T-cell (primary cell): ENCODE measurements at regions not wholly inside any gene's neighbourhood (a gene's known extent, or its start where the extent isn't known, plus 50 kb on each side); places are given as distances from the start of the nearest gene placed in this dataset.

Source experiments
- ATAC-seq, 4 experiments: fragments of 200-7000 bp in 3 of 4; fragments of 150-1000 bp in 1 of 4; cut with Tn5 transposase; replicated peaks in 1 of 4; 1 replicate in 3 of 4; 2 replicates in 1 of 4; pipeline ENCODE4 v1.10.0; 2021; ENCODE audit warnings: moderate library complexity in 3 of 4, mild to moderate bottlenecking in 2 of 4, moderate number of reproducible peaks in 1 of 4
- CTCF ChIA-PET, 2 donors: fragments of 300-600 bp; sonication (Branson Sonifier 250); formaldehyde crosslinking; loops; one replicate each; lab custom pipeline; 2022; ENCODE audit warnings: antibody characterized with exemption in 2 of 2; lab: Charles Lee
- POLR2A ChIA-PET, 2 donors: fragments of 300-600 bp; sonication (Branson Sonifier 250); formaldehyde crosslinking; loops; one replicate each; lab custom pipeline; 2022; ENCODE audit warnings: antibody characterized with exemption in 2 of 2; lab: Charles Lee
- DNase-seq, 35 experiments: peaks; one replicate each; pipeline versions ENCODE4 v3.0.0 to v3.0.0-alpha.2; 2013 to 2023
- H3K27ac ChIP-seq: one replicate; pipeline ENCODE4 v1.5.1; 2013; ENCODE audit warnings: low read length
- H3K27me3 ChIP-seq, 2 experiments: replicated peaks in 1 of 2; 1 replicate in 1 of 2; 2 replicates in 1 of 2; pipeline versions ENCODE4 v1.6.1 to v1.7.0; 2013; ENCODE audit warnings: low read length in 1 of 2, mixed read lengths in 1 of 2; ENCODE audit not compliant: control insufficient read depth in 2 of 2, insufficient read depth in 2 of 2; ENCODE audit errors: extremely low read depth in 1 of 2
- H3K36me3 ChIP-seq, 2 donors: 1 replicate in 1 of 2; 2 replicates in 1 of 2; pipeline versions ENCODE4 v1.6.1 to v1.7.0; 2013; ENCODE audit warnings: low read length in 1 of 2; ENCODE audit not compliant: control insufficient read depth in 2 of 2, insufficient read depth in 1 of 2; ENCODE audit errors: extremely low read depth in 1 of 2
- H3K4me1 ChIP-seq, 2 experiments: 1 replicate in 1 of 2; 2 replicates in 1 of 2; pipeline versions ENCODE4 v1.6.1 to v1.7.0; 2013; ENCODE audit warnings: low read length in 2 of 2, mixed read lengths in 1 of 2; ENCODE audit not compliant: insufficient read depth in 2 of 2, control insufficient read depth in 1 of 2; ENCODE audit errors: extremely low read depth in 1 of 2
- H3K4me3 ChIP-seq, 2 donors: 1 replicate in 1 of 2; 2 replicates in 1 of 2; pipeline versions ENCODE4 v1.5.1 to v1.7.0; 2013; ENCODE audit warnings: mild to moderate bottlenecking in 2 of 2, low read length in 1 of 2, moderate library complexity in 1 of 2; ENCODE audit not compliant: control insufficient read depth in 1 of 2; ENCODE audit errors: extremely low read depth in 1 of 2
- H3K9me3 ChIP-seq: 2 replicates; pipeline ENCODE4 v1.7.0; 2013
- H3K27ac Mint-ChIP-seq, 2 donors: one replicate each; pipeline ENCODE4 v1.8.0; 2020 to 2021; ENCODE audit warnings: mild to moderate bottlenecking in 2 of 2, mixed read lengths in 2 of 2
- H3K27me3 Mint-ChIP-seq, 2 donors: one replicate each; pipeline ENCODE4 v1.8.0; 2021 to 2022; ENCODE audit warnings: mixed read lengths in 2 of 2
- H3K36me3 Mint-ChIP-seq: one replicate; pipeline ENCODE4 v1.8.0; 2021; ENCODE audit warnings: mixed read lengths
- H3K4me1 Mint-ChIP-seq, 3 donors: one replicate each; pipeline ENCODE4 v1.8.0; 2020 to 2022; ENCODE audit warnings: mixed read lengths in 3 of 3, mild to moderate bottlenecking in 1 of 3
- H3K4me3 Mint-ChIP-seq, 3 donors: one replicate each; pipeline ENCODE4 v1.8.0; 2020 to 2022; ENCODE audit warnings: mild to moderate bottlenecking in 3 of 3, mixed read lengths in 3 of 3, moderate library complexity in 3 of 3
- H3K9me3 Mint-ChIP-seq, 3 donors: one replicate each; pipeline ENCODE4 v1.8.0; 2020 to 2022; ENCODE audit warnings: mixed read lengths in 3 of 3
- WGBS: methylation state at CpG from one replicate; pipeline ENCODE4 v1.1.5; 2013; ENCODE audit warnings: missing lambda C conversion rate; ENCODE audit not compliant: insufficient coverage; 5-methylcytosine and 5-hydroxymethylcytosine counted together

DNA sequence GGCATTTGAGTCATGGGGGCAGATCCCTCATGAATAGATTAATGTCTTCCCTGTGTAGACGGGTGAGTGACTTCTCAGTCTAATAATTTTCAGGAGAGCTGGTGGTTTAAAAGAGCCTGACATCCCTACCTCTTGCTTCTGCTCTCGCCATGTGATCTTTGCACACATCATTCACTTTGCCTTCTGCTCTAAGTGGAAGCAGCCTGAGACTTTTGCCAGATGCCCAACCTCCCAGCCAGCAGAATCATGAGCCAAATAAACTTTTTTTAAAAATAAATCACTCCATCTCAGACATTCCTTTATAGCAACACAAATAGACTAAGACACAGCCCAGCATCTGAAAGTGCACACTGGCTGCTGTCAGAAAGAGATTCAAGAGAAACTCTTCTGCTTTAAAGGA is 155.2 kb downstream of the ZNF365 start:
- CTCF ChIA-PET, result no interaction called here
- peaks cover 42 to 46% (median 42%) of the 10 kb centered on the region in 3 donors for H3K4me1 Mint-ChIP-seq
- H3K9me3 Mint-ChIP-seq, result peaks cover 5 to 8% (median 7%) of the 10 kb centered on the region in 3 donors
- Histone ChIP-seq H3K27ac (no peak overlapping the region), H3K9me3 (no peaks in the 10 kb centered on the region), H3K36me3 (no peaks in the 10 kb centered on the region), H3K4me3 (no peak overlapping the region), H3K4me1 (peaks cover 22 to 35% of the 10 kb centered on the region in 2 experiments), H3K27me3 (no peaks in the 10 kb centered on the region)
- no peak overlapping the region for H3K27ac Mint-ChIP-seq
- H3K27me3 Mint-ChIP-seq, result peaks cover 0 to 2% of the 10 kb centered on the region in 2 donors
- peak overlapping the region in 1 of 3 donors; percentile 8 for H3K4me3 Mint-ChIP-seq
- peaks cover 6% of the 10 kb centered on the region for H3K36me3 Mint-ChIP-seq
- POLR2A ChIA-PET, result interaction anchor here (0.6 to 0.7 kb wide), 2 partner anchors 11 to 946 kb away, joined by 3 to 5 read pairs; no protein-coding TSS in a partner anchor
- WGBS, result 100% methylated on average over 2 of the region's 2 CpGs
- DNase-seq, result no peak
- no peak for ATAC-seq

DNA sequence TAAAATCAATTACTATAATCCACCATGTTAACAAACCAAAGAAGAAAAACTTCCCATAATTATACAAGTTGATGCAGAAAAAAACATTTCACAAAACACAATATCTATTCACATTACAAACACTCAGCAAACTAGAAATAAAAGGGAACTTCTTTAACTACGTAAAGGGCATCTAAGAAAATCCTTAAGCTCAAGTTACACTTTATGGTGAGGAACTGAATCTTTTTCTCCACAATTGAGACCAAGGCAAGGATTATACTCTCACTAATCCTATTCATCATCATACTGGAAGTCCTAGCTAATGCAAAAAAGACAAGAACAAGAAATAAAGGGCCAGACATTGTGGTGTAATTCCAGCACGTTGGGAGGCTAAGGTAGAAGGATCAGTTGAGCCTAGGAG is 159.9 kb downstream of the ZNF365 start:
- POLR2A ChIA-PET, result interaction anchor here (0.6 to 0.7 kb wide), 3 partner anchors 50 to 696 kb away, joined by 3 to 5 read pairs (median 5); no protein-coding TSS in a partner anchor
- Histone ChIP-seq H3K36me3 (no peaks in the 10 kb centered on the region), H3K9me3 (no peaks in the 10 kb centered on the region), H3K4me1 (peaks cover 6 to 10% of the 10 kb centered on the region in 2 experiments), H3K4me3 (no peak overlapping the region), H3K27ac (no peak overlapping the region), H3K27me3 (no peaks in the 10 kb centered on the region)
- no peak overlapping the region for H3K27ac Mint-ChIP-seq
- H3K4me1 Mint-ChIP-seq, result peaks cover 12 to 16% (median 12%) of the 10 kb centered on the region in 3 donors
- DNase-seq (no peak), ATAC-seq (no peak)
- peaks cover 0 to 2% of the 10 kb centered on the region in 2 donors for H3K27me3 Mint-ChIP-seq
- CTCF ChIA-PET, result no interaction called here
- no CpG with 5 or more reads among the region's 2 CpGs for WGBS
- no peak overlapping the region for H3K4me3 Mint-ChIP-seq
- peaks cover 0 to 5% (median 0%) of the 10 kb centered on the region in 3 donors for H3K9me3 Mint-ChIP-seq
- H3K36me3 Mint-ChIP-seq, result peaks cover 2% of the 10 kb centered on the region

DNA sequence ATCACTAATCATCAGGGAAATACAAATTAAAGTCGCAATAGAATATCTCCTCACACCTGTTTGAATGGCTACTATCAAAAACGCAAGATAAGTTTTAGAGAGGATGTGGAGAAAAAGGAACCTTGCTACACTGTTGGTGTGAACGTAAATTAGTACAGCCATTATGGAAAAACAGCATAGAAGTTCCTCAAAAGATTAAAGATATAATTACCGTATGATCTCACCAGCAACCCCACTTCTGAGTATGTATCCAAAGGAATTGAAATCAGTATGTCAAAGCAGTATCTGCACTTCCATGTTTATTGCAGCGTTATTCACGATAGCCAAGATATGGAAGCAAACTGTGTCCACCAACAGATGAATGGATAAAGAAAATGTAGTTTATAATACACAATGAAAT is 164.4 kb downstream of the ZNF365 start:
- H3K4me3 Mint-ChIP-seq, result no peak overlapping the region
- Histone ChIP-seq H3K4me1 (no peaks in the 10 kb centered on the region), H3K27me3 (no peaks in the 10 kb centered on the region), H3K4me3 (no peak overlapping the region), H3K36me3 (no peaks in the 10 kb centered on the region), H3K9me3 (no peaks in the 10 kb centered on the region), H3K27ac (no peak overlapping the region)
- ChIA-PET POLR2A (no interaction called here), CTCF (interaction anchor here in 1 of 2 donors (0.5 kb wide), 1 partner anchor 280 kb away, joined by 5 read pairs; no protein-coding TSS in a partner anchor)
- no peak for ATAC-seq
- no peak for DNase-seq
- no peaks in the 10 kb centered on the region for H3K27me3 Mint-ChIP-seq
- H3K36me3 Mint-ChIP-seq, result peaks cover 2% of the 10 kb centered on the region
- WGBS, result no CpG with 5 or more reads among the region's 6 CpGs
- H3K27ac Mint-ChIP-seq, result no peak overlapping the region
- peaks cover 0 to 5% (median 0%) of the 10 kb centered on the region in 3 donors for H3K9me3 Mint-ChIP-seq
- peaks cover 0 to 2% (median 0%) of the 10 kb centered on the region in 3 donors for H3K4me1 Mint-ChIP-seq

DNA sequence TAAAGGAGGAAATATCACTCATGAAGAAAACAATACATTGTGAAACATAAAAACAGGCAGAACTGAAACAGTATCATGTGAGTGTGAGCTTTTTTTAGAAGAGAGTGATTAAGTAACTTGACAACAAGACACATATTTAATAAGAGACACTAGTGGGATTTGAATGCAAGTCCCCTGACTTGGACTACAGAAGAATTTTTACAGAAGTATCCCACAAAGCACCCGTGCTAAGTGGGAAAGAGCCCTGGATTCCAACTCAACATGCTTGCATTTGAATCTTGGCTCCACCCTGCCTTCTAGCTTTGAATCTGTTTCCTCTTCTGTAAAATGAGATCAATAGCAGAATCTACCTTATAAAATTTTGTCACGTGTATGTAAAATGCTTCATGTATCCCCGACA is 166.2 kb downstream of the ZNF365 start:
- H3K9me3 Mint-ChIP-seq, result peaks cover 0 to under 1% (median 0%) of the 10 kb centered on the region in 3 donors
- no peaks in the 10 kb centered on the region for H3K36me3 ChIP-seq
- H3K27ac ChIP-seq, result no peak overlapping the region
- no peaks in the 10 kb centered on the region for H3K9me3 ChIP-seq
- ChIA-PET POLR2A (interaction anchor here in 1 of 2 donors (0.5 kb wide), 1 partner anchor 11 kb away, joined by 3 read pairs; no protein-coding TSS in a partner anchor), CTCF (interaction anchor here in 1 of 2 donors (0.6 kb wide), 1 partner anchor 267 kb away, joined by 3 read pairs; no protein-coding TSS in a partner anchor)
- no peak overlapping the region for H3K4me3 Mint-ChIP-seq
- no peaks in the 10 kb centered on the region for H3K27me3 Mint-ChIP-seq
- H3K4me1 Mint-ChIP-seq, result peaks cover 0 to 2% (median 0%) of the 10 kb centered on the region in 3 donors
- no peak overlapping the region for H3K4me3 ChIP-seq
- H3K4me1 ChIP-seq, result no peaks in the 10 kb centered on the region
- WGBS, result 83% methylated on average over 1 of the region's 3 CpGs
- peaks cover 1% of the 10 kb centered on the region for H3K36me3 Mint-ChIP-seq
- no peak for ATAC-seq
- DNase-seq, result no peak
- no peaks in the 10 kb centered on the region for H3K27me3 ChIP-seq
- no peak overlapping the region for H3K27ac Mint-ChIP-seq

DNA sequence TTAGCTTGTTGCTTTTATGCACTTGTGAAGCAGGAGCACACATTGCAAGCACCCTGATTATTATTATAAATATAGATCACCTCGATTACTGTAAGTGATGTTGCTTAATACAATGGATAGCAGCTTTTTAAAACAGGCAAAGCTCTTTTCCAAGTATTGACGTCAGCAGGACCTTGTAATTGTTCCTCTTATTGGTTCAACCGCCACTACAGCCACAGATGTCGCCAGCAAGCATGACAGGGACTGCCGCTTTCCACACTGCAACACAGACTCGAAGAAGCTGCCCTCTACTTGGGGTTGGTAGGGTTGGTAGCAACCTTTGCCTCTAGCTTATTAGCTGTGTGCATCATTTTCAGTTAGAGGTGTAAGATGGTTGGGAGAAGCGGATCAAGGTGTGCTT is 167.6 kb downstream of the ZNF365 start:
- H3K27ac ChIP-seq, result no peak overlapping the region
- H3K36me3 Mint-ChIP-seq, result no peaks in the 10 kb centered on the region
- H3K27ac Mint-ChIP-seq, result no peak overlapping the region
- POLR2A ChIA-PET, result no interaction called here
- H3K9me3 Mint-ChIP-seq, result no peaks in the 10 kb centered on the region
- no peak overlapping the region for H3K4me3 ChIP-seq
- DNase-seq (peak in 1 of 35 experiments; percentile 11), ATAC-seq (no peak)
- no peak overlapping the region for H3K4me3 Mint-ChIP-seq
- H3K9me3 ChIP-seq, result no peaks in the 10 kb centered on the region
- 63% methylated on average over 2 of the region's 7 CpGs for WGBS
- H3K27me3 Mint-ChIP-seq, result no peaks in the 10 kb centered on the region
- no peaks in the 10 kb centered on the region for H3K36me3 ChIP-seq
- H3K4me1 Mint-ChIP-seq, result peaks cover 0 to 2% (median 0%) of the 10 kb centered on the region in 3 donors
- H3K4me1 ChIP-seq, result no peaks in the 10 kb centered on the region
- no peaks in the 10 kb centered on the region for H3K27me3 ChIP-seq
- CTCF ChIA-PET, result interaction anchor here in 1 of 2 donors (0.6 kb wide), 1 partner anchor 578 kb away, joined by 3 read pairs; no protein-coding TSS in a partner anchor

DNA sequence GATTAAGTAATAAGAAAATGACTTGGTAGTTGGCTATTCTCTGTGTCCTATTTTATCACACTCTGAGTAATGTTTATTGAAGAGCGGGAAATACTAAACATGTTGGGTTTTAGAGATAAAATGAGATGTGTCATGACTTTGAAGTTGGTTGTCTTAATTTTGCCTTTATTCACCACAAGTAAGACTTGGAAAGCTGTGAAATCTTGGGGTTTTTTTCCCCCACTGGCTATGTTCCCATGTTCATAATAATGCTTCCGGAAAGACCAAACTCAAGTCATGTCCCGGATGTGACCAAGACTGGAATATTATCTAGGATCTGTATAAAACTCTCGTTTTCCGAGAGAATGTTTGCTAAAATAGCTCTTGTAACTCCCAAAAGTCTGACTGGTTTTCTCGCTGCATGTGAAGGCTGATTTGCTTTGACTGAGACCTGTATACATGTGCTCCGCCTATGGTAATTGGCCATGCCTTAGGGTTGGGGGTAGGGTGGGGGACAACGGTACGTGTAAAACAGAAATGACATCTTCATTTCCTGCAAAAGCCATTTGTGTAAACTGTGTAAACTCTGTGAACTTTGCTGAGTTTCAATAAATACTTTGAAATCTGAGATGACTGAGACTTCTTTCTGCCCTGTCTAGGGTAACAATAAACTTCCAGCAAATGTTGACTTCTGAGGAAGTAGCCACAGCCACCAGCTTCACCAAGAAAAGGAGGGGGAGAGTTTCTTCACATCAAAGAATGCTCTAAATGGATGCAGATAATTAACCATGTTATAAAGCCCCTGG is 169.6 kb downstream of the ZNF365 start:
- H3K27me3 Mint-ChIP-seq, result no peaks in the 10 kb centered on the region
- no peak overlapping the region for H3K27ac Mint-ChIP-seq
- H3K36me3 ChIP-seq, result no peaks in the 10 kb centered on the region
- no peak overlapping the region for H3K4me3 ChIP-seq
- no peaks in the 10 kb centered on the region for H3K27me3 ChIP-seq
- H3K4me1 ChIP-seq, result no peaks in the 10 kb centered on the region
- H3K4me3 Mint-ChIP-seq, result no peak overlapping the region
- H3K4me1 Mint-ChIP-seq, result peaks cover 0 to 2% (median 0%) of the 10 kb centered on the region in 3 donors
- WGBS, result 97% methylated on average over 6 of the region's 9 CpGs
- H3K9me3 Mint-ChIP-seq, result no peaks in the 10 kb centered on the region
- H3K36me3 Mint-ChIP-seq, result no peaks in the 10 kb centered on the region
- DNase-seq (no peak), ATAC-seq (no peak)
- no peaks in the 10 kb centered on the region for H3K9me3 ChIP-seq
- POLR2A ChIA-PET, result interaction anchor here in 1 of 2 donors (0.7 kb wide), 1 partner anchor 61 kb away, joined by 3 read pairs; no protein-coding TSS in a partner anchor
- H3K27ac ChIP-seq, result no peak overlapping the region
- CTCF ChIA-PET, result no interaction called here
